ENCODE measurements at regions not wholly inside any gene's neighbourhood (a gene's known extent, or its start where the extent isn't known, plus 50 kb on each side); places are given as distances from the start of the nearest gene placed in this dataset.

- no peak overlapping the region for H2AFZ ChIP-seq (ENCODE audit: low read depth, low read length, poor library complexity, severe bottlenecking)
- no peak for TF ChIP-seq YY1 (IDR thresholded peaks at IDR 0.05; ENCODE audit: extremely low read depth, insufficient replicate concordance, low read depth, low read length)
- TF ChIP-seq POLR2A (IDR thresholded peaks at IDR 0.05; ENCODE audit: borderline replicate concordance, extremely low read depth, insufficient read depth, insufficient read length) = no peak
- TF ChIP-seq REST (IDR thresholded peaks at IDR 0.05; ENCODE audit: low read depth) = no peak
- no peak for TF ChIP-seq SIN3A (IDR thresholded peaks at IDR 0.05; ENCODE audit: low read depth)
- TF ChIP-seq ZNF274 (IDR thresholded peaks at IDR 0.05; ENCODE audit: low read depth, low read length) = no peak
- no peak for TF ChIP-seq MAX (IDR thresholded peaks at IDR 0.05)
- no peak for TF ChIP-seq ZFX (IDR thresholded peaks at IDR 0.05)
- H4K20me1 ChIP-seq (ENCODE audit: insufficient read depth) = no peaks in the 10 kb centered on the region
- DNase-seq (ENCODE audit: low read depth, low spot score) (no peak), ATAC-seq (no peak)
- CTCF ChIA-PET = no interaction called here
- RAD21 ChIA-PET (ENCODE audit: low non-redundant PET in 1 of 2, low total read pairs in 2 of 2, uncharacterized antibody in 2 of 2, unreplicated experiment in 2 of 2) = no interaction called here
- H3K4me2 ChIP-seq (ENCODE audit: low read length) = no peak overlapping the region
- intact Hi-C loops (cut with micrococcal nuclease) = no loop called here
- H3K79me2 ChIP-seq (ENCODE audit: insufficient read depth, low read length) = no peaks in the 10 kb centered on the region
- no peak overlapping the region for H3K27ac ChIP-seq (ENCODE audit: low read depth, low read length)
- H3K4me3 ChIP-seq (replicated peaks in 1 of 2; ENCODE audit: low read depth in 1 of 2, low read length in 2 of 2) = no peak overlapping the region
- POLR2A ChIA-PET = no interaction called here
- H3K4me1 ChIP-seq (ENCODE audit: control insufficient read depth in 1 of 2, insufficient read depth in 2 of 2, low read length in 2 of 2) = no peaks in the 10 kb centered on the region
- no peaks in the 10 kb centered on the region for H3K27me3 ChIP-seq (ENCODE audit: insufficient read depth, low read length)
- H3K36me3 ChIP-seq (ENCODE audit: control insufficient read depth in 1 of 2, insufficient read depth in 2 of 2, low read length in 2 of 2) = no peaks in the 10 kb centered on the region
- no peak overlapping the region for H3K9ac ChIP-seq (ENCODE audit: low read length)
- no peaks in the 10 kb centered on the region for H3K9me2 ChIP-seq (ENCODE audit: insufficient read depth)
- no peaks in the 10 kb centered on the region for H3K9me3 ChIP-seq (ENCODE audit: control insufficient read depth in 1 of 2, insufficient read depth in 1 of 2, low read depth in 1 of 2, low read length in 2 of 2)
- BruUV-seq (replicated peaks) = no TSS peak
These were observed 62.4 kb upstream of the ATP8A1 start for GRCh38 chr4:42719257-42719656.

GRCh38 chr4:42718336-42718735, 61.4 kb upstream of the ATP8A1 start:
- Histone ChIP-seq H3K9me2 (ENCODE audit: insufficient read depth) (no peaks in the 10 kb centered on the region), H3K4me1 (ENCODE audit: control insufficient read depth in 1 of 2, insufficient read depth in 2 of 2, low read length in 2 of 2) (no peaks in the 10 kb centered on the region), H3K4me3 (replicated peaks in 1 of 2; ENCODE audit: low read depth in 1 of 2, low read length in 2 of 2) (no peak overlapping the region), H3K4me2 (ENCODE audit: low read length) (no peak overlapping the region), H3K27me3 (ENCODE audit: insufficient read depth, low read length) (no peaks in the 10 kb centered on the region), H3K9ac (ENCODE audit: low read length) (no peak overlapping the region), H3K36me3 (ENCODE audit: control insufficient read depth in 1 of 2, insufficient read depth in 2 of 2, low read length in 2 of 2) (no peaks in the 10 kb centered on the region), H3K9me3 (ENCODE audit: control insufficient read depth in 1 of 2, insufficient read depth in 1 of 2, low read depth in 1 of 2, low read length in 2 of 2) (no peaks in the 10 kb centered on the region), H3K79me2 (ENCODE audit: insufficient read depth, low read length) (no peaks in the 10 kb centered on the region), H2AFZ (ENCODE audit: low read depth, low read length, poor library complexity, severe bottlenecking) (no peak overlapping the region), H4K20me1 (ENCODE audit: insufficient read depth) (no peaks in the 10 kb centered on the region), H3K27ac (ENCODE audit: low read depth, low read length) (no peak overlapping the region)
- ChIA-PET RAD21 (ENCODE audit: low non-redundant PET in 1 of 2, low total read pairs in 2 of 2, uncharacterized antibody in 2 of 2, unreplicated experiment in 2 of 2) (no interaction called here), CTCF (no interaction called here), POLR2A (no interaction called here)
- DNase-seq (ENCODE audit: low read depth, low spot score) (no peak), ATAC-seq (no peak)
- no TSS peak for BruUV-seq (replicated peaks)
- intact Hi-C loops (cut with micrococcal nuclease) = no loop called here
- TF ChIP-seq RAD21 (IDR thresholded peaks at IDR 0.05; ENCODE audit: low read depth) = no peak
- TF ChIP-seq CTCF (IDR thresholded peaks at IDR 0.05 in 2 of 3, conservative IDR thresholded peaks at IDR 0.05 in 1 of 3; ENCODE audit: borderline replicate concordance in 1 of 3, insufficient read depth in 1 of 3, low read depth in 2 of 3, low read length in 2 of 3) = no peak
- TF ChIP-seq CEBPB (IDR thresholded peaks at IDR 0.05; ENCODE audit: low read depth) = no peak
- no peak for TF ChIP-seq JUND (IDR thresholded peaks at IDR 0.05)
- TF ChIP-seq EZH2 (IDR thresholded peaks at IDR 0.05) = no peak
- no peak for TF ChIP-seq ZBTB33 (IDR thresholded peaks at IDR 0.05; ENCODE audit: extremely low read depth, insufficient replicate concordance, low read length)
